ENCODE measurements at regions not wholly inside any gene's neighbourhood (a gene's known extent, or its start where the extent isn't known, plus 50 kb on each side); places are given as distances from the start of the nearest gene placed in this dataset.

DNA sequence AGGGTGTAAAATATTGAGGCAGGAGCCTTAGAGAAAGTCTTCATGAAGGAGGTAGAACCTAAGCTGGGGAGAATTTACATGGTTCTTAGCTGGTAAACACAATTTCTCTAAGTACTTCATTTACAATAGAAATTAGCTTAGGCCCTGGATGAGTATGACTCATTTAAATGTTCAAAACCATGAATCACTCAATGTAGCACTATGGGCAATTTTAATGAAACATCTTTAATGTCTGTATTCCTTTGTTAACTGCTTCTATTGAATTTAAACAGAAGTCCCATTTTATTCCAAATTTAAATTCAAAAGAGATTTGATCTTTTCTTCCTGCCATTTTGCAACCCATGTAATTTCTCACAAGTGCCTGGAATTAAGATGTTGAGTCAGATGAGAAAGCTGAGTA is 252.1 kb downstream of the RFC3 start:
- TF ChIP-seq CTCF (conservative IDR thresholded peaks at IDR 0.05) = no peak
- no peak for TF ChIP-seq EZH2 (IDR thresholded peaks at IDR 0.05; ENCODE audit: low read depth)
